CD4-positive, alpha-beta T cell treated with Interferon alpha-2 for 1 hour (primary cell): ENCODE measurements at regions not wholly inside any gene's neighbourhood (a gene's known extent, or its start where the extent isn't known, plus 50 kb on each side); places are given as distances from the start of the nearest gene placed in this dataset.

ENCODE experiments used
- DNase-seq, 2 donors: peaks; one replicate each; pipeline ENCODE4 v3.0.0-alpha.2; 2020 to 2022

DNA sequence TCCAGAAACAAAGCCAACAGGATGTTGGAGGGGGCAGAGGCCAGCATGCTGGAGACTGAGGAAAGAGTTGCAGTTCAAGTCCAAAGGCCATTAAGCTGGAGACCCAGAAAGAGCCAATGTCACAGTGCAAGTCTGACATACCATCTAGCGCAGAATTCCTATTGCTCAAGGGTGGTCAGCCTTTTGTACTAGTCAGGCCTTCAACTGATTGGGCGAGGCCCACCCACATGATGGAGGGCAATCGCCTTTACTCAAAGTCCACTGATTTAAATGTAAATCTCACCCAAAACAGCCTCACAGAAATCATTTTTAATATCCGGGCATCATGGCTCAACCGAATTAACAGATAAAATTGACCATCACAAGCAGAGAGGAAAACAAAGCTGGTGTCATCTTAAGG lies 113.9 kb downstream of the RCN1 start:
- DNase-seq = no peak

DNA sequence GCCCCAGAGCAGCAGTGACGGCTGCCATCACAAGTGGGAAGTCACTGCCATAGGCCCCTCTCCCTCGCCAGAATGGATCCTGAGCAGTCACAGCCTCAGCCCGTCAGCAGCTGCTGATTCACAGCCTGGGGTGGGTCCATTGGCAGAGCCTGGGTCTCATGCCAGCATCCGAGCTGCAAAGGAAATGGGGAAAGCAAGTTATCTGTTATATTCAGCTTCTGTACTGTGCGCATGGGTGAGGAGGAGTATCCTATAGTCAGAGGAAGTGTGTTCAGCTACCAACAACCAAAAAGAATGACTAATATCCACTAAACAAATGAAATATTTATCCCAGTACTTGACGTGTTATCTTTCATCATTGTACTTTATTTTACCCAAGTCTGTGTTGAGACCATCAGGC lies 119.7 kb downstream of the RCN1 start:
- no peak for DNase-seq

DNA sequence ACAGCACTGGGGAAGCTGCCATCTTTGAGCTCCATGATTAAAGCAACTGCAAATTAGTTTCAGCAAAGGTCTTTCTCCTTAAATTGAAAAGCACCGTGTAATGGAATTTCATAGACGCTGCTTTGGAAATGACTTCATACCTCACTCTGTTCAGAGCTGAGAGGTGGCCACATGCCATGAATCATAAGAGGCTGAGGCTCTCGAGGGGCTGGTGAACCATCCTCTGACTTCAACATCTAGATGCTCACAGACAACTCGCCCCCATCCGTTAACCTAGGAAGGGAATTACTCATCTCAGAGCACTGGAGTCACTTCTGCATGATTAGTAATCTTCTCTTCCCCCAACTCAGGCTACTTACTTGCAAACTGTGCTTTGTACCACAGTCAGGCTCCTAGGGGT lies 122.3 kb downstream of the RCN1 start:
- DNase-seq = no peak

DNA sequence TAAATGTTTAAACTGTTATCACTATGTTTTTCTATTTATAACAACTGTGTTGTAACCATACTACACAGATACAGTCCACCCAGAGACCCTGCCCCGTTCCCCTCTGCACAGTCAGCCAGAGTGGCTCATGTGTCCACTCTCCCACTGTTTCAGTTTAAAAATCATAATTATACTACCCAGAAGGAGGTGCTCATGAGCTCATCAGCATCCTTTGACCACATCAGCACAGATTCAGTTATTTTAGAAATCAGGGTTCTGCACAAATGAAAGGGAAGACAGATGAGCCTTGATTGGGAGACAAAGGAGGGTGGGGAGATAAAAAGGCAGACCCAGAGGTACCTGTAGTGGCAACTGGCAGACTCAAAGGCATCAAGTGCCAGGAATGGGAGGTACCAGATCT lies 124.3 kb downstream of the RCN1 start:
- DNase-seq = no peak

DNA sequence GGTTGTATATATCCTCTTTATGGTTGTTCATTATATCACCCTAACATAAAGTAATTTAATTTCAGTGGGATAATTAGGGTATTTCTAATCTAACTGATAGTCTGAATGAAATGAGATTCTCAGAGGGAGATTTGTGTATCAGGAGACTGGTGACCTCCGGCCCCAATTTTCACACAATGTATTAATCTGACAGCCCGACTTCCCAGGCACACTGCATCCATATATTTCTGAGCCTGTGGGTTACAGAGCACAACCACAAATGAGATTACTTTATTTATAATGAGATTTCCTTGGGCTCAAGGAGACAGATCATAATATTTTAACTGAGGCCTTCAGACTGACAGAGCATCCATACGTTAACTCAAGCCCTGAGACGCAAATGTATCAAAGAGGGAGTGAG lies 125.9 kb downstream of the RCN1 start:
- DNase-seq = no peak

DNA sequence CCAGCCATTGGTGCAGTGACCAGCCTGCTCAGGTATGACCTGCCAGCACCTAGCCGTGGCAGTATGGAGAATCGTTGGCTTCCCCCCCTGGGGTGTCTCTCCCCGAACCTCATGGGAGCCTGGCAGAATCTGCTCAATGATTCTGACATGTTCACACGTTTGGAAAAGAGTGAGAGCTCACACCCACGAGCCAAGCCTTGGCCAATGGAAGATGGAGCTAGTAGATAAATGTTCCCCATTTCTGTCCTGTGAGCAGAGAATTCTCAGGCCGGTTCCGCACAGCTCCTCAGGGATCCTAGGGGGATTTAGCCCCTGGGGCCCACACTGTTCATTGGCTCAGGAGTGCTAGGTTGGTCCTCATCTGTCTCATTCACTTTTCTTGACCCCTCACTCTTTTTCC lies 128.4 kb downstream of the RCN1 start:
- DNase-seq = no peak

DNA sequence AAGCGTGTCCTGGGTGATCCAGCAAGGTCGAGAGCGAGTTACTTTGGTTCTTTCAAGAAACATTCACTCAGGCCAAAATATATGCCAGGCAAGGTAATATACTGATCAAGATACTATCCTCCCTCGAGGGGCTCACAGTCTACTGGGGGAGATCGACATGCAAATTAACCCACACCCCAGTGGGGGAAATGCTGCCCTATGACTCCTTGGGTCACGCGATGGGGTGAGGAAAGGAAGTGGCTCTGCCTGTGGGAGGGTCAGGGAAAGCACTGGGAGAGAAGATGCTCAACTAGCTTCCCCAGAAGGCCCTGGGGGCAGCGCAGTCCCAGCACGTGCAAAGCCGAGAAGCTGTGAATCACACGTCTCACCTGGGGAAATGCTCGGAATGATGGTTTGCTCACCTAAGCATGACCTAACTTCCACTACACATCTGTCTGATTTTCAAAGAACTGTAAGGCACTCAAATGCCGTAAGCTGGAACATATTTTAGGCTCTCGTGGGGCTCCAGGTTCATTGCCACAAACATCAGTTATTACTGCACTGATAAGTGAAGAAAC lies 130.7 kb downstream of the RCN1 start:
- DNase-seq = no peak

DNA sequence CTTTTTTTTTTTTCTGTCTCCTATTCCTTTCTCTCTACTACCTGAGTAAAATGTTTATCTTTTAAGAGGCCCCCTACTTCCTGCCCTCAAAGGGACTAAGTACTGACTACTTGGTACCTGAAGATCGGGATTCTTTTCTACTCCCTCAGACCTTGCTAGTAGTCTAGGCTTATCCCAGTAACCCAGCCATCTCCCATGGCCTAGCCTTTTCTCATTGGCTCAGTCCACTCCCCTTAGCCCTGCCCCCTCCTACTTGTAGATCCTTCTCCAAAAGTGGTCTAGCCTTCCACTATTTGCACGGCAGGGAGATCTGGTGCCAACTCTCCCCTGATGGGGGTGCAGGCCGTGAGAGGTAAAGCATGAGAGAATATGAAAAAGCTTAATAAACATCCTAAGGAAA lies 133.7 kb downstream of the RCN1 start:
- no peak for DNase-seq

DNA sequence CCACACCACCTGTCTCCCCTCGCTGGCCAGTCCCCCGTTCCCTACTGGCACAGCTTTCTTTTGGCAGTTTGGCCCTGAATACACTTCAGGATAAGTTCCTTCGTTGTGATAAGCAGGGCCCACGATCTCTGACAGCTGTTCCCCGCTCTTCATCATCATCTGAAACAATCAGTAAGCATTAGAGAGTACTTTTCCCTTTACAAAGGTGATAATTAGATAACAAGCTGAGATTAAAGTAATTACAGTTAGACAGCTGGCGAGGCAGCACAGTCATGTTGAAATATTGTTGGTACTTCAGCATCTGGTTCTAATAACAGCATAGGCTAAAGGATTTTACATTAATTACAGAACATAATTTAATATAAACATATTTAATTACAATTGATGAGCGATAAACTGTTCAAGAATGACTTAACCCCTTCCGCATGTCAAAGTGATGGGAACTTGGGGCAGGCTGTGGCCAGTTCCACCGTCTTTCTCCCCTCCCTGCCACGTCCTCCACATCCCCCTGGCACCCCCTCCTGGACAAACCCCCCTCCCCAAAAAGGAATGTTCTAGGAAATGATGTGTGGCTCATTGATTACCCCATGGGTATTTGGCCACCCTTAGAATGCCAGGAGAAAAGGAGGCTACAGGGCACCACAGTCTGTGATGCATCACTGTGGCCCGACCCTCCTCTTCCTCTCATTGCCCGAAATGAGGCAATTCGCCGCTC lies 134.9 kb downstream of the RCN1 start:
- no peak for DNase-seq

DNA sequence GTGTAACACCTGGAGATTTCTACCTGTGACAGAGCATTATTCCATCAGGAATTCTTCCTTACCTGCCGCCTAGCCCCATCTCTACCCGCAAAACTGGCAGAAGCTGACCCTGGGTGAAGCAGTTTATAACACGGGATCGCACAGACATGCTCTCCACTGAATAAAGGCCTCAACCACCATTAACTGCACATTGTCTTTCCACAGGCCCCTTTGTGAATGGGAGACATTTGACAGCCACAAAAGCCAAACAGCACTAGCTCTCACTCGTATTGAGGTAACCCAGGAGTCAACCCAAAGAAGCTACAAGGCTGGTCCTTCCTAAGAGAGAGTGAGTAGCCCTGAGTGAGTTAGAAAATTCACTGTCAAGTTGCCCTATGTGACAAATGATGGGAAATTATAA lies 135.6 kb downstream of the RCN1 start:
- no peak for DNase-seq

DNA sequence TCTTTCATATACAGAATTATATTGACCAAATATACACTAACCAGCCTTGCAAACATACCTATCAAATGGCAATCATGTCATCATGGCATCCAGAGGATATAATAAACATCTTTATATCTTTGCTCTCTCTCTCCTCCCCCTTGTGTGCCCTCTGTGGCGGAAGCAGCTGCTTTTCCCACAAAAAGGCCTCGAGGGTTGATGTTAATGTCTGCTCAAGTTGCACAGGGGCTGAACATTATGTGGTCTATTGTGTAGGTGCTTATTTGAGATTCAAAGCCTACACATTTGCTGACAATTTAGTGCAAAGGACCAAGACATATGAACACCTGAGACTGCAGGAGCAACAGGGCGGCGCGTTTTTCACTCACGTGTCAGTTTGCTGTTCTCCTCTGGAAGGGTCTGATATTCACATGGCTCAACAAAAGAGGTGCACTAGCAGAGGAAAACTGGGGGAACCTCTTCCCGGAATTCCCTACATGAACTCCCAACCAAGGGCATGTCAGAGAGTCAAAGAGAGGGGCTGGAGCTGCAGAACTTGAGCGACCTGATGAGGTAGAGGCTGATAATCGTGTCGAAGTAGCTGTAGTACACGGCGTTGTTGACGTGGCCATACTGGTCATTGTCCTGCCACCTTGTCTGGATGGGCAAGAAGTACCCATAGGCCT lies 138.8 kb downstream of the RCN1 start:
- DNase-seq = no peak

DNA sequence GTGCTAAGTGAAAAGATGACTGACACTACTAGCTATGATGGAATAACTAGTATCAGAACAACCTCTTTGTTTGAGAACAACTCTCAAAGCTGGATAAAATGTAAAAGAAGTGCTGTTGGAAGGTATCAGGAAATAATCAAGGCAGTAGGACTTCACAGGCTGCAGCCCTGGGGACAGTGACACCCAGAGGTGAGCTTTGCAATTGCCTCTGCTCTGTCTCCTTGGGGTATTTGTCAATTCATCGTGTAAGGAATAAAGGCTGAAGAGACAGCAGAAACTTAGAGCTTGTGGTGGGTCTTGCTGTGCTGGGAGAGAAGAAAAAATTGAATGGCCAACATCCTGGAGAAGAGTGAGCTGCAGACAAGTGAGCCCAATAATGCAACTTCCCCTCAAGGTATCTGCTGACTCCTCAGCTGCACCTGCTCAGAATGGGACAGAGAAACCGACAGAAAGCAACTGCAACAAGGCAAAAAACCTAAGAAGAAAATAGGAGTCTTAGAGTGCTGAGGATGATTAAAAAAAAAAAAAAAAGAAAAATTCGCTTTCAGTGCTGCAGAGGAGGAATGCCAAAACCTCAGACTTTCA lies 141.1 kb downstream of the RCN1 start:
- DNase-seq = no peak

DNA sequence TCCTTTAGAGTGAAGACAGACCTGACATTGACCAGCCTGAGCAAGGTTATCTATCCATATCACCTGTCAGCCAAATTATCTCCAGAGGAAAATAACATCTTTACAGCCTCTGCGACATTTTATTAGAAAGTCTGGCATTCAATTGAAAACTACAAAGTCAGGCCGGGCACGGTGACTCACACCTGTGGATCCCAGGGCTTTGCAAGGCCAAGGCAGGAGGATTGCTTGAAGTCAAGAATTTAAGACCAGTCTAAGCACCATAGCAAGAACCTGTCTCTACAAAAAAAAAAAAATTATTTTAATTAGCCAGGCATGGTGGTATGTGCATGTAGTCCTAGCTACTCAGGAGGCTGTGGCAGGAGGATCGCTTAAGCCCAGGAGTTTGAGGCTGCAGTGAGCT lies 141.6 kb downstream of the RCN1 start:
- no peak for DNase-seq

DNA sequence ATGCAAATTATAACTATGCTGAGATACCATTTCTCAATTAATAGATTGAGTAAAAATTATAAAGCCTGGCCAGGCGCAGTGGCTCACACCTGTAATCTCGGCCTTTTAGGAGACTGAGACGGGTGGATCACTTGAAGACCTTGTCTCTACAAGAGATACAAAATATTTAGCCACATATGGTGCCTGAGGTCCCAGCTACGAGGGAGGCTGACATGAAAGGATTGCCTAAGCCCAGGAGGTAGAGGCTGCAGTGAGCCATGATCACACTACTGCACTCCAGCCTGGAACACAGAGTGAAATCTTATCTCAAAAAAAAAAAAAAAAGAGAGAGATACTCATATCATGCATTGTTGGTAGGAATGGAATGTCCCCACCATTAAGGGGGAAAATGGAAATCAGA lies 142.4 kb downstream of the RCN1 start:
- no peak for DNase-seq

DNA sequence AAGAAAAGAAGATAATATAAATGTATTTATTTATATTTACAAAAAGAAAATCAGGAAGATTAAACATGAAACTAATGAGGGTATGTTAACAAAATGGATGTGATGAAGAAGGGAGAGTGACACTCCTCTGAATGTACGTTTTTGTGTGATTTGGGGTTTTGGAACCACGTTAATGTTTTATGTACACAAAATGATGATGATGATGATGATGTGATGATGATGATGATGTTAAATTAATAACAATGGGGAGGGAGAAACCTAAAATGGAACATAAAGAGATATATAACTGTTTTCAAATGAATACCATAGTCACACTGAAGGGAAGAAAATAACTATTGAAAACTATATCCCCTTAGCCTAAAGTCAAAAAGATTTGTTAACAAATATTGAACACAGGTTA lies 143.1 kb downstream of the RCN1 start:
- no peak for DNase-seq

DNA sequence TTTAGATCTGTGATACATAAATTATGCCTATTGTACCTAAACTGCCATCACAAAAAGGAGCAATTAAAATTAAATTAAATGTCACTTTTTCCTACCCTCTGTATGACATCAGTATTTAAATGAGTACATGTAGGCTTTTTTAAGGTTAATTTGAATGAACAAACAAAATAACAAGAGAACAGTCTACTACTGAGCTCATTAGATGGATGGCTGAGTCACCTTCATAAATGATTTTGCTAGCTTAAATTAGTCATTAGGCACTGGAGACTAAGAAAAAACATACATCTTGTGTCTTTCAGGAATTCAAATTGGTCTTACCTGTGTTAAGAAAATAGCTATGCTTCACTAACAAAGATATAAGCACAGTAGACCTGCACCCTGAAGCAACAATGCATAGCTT lies 153.6 kb downstream of the RCN1 start:
- DNase-seq = no peak

DNA sequence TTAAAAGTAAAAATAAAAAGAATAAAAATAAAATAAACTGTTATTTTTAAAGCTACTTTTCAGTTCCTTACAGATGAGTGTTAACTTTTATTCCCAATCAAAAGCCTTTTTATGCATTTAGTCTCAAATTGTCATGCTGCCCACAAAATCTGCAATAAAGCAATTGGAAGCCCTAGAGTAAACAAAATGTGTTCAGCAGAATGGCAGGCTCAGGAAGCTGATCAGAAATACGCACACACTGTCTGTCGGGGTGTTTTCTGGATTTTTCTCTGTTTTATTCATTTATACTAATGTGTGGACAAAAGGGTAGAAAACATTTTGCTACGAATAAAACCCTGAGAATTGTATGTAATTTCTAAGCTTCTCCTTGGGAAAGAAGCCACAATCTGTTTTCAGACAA lies 162.8 kb downstream of the RCN1 start:
- no peak for DNase-seq

DNA sequence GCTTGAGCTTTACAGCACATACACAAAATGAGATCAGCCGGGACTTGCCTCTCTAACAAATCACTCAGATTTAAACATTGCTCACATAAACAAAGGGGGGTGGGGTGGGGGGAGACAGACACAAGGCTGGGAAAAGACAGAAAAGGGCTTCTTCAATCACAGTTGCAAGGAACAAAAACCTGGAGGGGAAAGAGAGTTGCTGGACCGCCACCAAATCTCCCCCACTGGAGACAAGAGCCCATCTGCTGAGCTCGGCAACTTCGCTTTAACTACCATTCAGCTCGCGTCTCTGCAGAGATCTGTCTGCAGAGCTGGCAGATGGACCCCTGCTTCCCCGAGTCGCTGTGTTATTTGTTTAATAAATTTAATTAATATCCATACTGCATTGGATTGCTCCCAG lies 165.0 kb downstream of the RCN1 start:
- DNase-seq = no peak

DNA sequence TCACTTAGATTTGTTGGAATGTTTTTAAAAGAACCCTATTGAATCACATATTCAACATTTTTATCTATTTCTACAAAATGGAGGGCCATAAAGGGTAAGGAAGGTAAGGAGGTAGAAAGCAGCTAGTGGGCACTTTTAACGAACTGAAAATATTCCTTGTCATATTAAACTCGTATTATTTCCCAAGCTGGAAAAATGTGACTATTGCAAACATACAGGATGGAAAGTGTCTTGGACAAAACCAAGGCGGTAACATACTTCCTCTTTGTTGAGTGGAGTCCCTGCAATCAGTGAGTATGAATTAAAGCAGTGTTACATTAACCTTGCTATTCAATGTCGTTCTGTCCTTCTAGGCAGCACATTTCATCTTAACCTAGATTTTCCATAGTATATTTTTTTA lies 165.6 kb downstream of the RCN1 start:
- no peak for DNase-seq

DNA sequence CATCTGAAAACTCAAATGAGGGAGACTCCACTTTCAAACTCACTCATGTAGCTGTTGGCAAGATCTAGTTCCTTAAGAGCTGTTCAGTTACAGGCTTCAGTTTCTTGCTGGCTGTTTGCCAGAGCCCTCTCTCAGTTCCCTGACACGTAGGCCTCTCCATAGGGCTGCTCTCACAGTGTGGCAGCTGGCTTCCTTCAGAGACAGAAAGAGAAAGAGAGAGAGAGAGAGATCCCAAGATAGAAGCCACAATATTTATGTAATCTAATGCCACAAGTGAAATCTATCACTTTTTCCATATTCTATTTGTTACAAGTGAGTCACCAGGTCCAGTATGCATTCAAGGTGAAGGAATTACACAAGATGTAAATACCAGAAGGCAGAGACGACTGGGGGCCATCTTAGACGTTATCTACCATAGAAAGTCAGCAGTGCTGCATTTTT lies 168.8 kb downstream of the RCN1 start:
- DNase-seq = peak; percentile 1

DNA sequence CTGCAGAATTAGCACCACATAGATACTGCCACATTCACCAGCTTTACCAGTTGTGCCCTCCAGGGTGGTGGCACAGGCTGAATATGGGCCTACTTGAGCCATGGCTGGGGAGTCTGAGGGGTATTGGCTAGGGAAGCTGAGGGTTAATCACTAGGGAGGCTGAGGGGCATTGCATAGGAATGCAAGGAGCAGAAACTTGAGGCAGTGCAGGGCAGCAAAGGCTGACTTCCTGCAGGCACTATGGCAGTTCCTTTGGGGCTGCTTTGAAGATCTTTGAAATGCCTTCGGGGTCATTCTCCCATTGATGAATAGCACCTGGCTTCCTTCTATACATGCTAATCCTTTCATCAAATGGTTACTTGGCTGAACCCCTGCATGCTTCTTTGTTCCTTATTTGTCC lies 171.5 kb downstream of the RCN1 start:
- no peak for DNase-seq

DNA sequence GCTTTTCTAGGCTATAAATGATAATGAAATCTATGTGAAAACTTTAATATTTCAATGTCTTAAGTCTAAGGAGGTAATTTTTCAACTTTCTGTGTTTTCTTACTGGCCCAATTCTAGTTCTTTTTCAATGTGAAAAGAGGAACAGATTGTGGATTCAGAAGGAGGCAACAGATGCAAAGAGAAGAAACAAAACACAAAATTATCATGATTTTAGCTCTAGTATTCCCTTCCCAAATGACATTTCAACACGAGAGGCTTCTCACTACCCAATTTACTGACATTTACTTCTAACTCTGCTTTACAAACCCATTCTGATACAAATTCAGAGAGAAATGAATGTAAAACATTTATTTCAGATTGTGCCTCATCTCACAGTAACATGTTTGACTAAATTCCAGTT lies 169.4 kb downstream of the WT1 start:
- no peak for DNase-seq

DNA sequence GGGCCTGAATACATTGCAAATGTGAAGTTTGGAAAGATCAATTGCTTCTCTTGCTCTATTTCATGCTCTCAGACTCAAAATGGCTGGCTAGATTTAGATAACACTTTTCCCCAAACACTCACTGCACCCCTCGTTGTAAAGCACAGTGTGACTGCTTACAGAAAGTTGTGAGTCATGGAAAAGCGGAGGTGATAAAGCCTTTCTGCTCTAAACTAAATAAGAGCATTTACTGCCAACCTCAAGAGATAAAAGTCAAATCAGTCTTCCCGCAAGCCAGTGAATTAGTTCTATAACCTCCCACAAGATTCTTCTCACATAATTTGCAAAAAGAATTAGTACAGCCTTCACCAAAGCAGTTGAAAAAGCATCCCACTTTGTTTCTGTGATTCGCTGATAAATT lies 168.7 kb downstream of the WT1 start:
- no peak for DNase-seq

DNA sequence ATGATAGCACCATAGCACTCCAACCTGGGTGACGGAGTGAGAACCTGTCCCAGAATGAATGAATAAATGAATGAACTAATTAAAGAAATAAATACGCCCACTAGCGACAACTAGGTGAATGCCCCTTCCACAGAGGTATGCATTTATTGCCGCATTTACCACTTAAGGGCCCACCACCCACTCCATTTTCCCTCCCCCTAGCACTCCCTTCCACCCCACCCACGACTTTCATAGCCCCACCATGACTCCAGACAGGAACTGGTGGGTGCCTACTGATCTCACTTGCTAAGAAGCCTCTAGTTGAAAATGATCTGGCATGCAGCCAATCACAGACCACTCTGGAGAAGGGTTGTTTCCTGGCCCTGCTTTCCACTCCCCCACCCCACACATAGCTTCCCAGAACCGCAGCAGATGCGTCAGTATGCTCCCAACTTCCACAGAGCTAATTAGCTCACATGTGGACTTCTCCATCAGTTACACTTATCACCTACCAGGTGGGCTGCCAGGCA lies 167.6 kb downstream of the WT1 start:
- no peak for DNase-seq
